ES-I3 (cell line): ENCODE measurements at regions not wholly inside any gene's neighbourhood (a gene's known extent, or its start where the extent isn't known, plus 50 kb on each side); places are given as distances from the start of the nearest gene placed in this dataset.

Experiments
- H3K36me3 ChIP-seq: 2 replicates; pipeline ENCODE4 v1.6.1; 2013; ENCODE audit warnings: mild to moderate bottlenecking, low read length, control low read depth, moderate library complexity; ENCODE audit not compliant: insufficient read depth
- H3K4me1 ChIP-seq: 2 replicates; pipeline ENCODE4 v1.6.1; 2013; ENCODE audit warnings: mild to moderate bottlenecking, control low read depth, low read length; ENCODE audit not compliant: insufficient read depth
- H3K9ac ChIP-seq: 2 replicates; pipeline ENCODE4 v1.6.1; 2013; ENCODE audit warnings: low read depth, mild to moderate bottlenecking, low read length, moderate library complexity
- H3K9me3 ChIP-seq: 2 replicates; pipeline ENCODE4 v1.6.1; 2013; ENCODE audit warnings: mild to moderate bottlenecking, low read length, moderate library complexity; ENCODE audit not compliant: control insufficient read depth, insufficient read depth

DNA sequence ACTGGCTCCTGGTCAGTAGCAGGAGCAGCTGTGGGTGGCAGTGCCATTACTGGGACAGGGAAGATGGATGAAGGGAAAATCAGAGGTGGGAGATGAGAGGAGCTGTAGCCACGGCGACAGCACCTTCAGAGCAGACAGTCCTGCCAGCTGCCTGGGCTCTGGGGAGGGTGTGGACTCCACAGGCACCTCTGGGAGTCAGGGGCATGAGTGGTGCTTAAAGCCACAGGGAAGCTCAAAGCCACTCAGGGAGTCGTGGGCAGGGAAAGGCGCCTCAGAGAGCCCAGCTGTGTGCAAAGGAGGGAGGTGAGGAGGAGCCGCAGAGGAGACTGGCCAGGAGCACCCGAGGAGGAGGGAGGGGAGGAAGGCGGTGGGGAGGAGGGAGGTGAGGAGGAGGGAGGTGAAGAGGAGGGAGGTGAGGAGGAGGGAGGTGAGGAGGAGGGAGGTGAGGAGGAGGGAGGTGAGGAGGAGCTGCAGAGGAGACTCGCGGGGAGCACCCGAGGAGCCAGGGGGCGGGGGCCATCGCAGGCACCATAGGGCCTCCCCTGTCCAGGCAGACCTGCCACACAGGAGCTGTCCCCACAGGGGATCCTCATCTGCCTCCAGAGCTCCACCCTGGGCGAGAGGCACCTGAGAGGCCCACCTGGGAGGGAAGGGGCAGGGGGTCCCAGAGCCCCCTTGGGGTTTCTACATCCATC, 977.6 kb downstream of the BRD1 start:
- Histone ChIP-seq H3K9ac (no peak overlapping the region), H3K4me1 (no peaks in the 10 kb centered on the region), H3K9me3 (no peaks in the 10 kb centered on the region), H3K36me3 (no peaks in the 10 kb centered on the region)

DNA sequence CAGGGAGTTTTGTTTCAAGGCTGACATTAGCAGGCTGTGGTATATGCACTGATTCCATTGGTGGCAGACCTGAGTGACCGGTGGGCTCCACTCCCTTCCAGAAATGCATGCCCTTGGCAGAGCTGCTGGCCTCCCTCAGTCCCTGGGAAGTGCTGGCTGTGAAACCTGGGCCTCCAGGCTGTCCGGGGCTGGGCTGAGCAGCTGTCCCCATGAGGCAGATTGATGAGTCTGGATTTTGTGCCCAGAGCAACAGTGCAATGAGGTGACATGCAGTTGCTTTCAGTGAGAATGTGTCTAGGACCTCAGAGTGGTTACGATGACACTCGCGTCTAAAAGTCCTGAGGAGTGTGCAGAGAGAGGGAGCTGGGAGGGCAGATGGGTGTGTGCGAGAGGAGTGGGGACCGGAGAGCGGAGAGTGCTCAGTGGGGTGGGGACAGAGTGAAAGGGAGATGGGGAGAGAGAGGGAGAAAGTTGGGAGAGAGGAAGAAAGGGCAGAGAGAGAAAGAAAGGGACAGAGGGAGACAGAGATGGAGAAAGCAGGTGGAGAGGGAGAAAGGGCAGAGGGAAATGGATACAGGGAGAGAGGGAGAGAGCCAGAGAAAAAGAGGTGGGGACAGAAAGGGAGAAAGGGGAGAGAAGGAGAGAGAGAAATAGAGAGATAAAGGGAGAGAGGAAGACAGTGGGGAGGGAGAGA, 978.3 kb downstream of the BRD1 start:
- Histone ChIP-seq H3K4me1 (no peaks in the 10 kb centered on the region), H3K9me3 (no peaks in the 10 kb centered on the region), H3K9ac (no peak overlapping the region), H3K36me3 (no peaks in the 10 kb centered on the region)

DNA sequence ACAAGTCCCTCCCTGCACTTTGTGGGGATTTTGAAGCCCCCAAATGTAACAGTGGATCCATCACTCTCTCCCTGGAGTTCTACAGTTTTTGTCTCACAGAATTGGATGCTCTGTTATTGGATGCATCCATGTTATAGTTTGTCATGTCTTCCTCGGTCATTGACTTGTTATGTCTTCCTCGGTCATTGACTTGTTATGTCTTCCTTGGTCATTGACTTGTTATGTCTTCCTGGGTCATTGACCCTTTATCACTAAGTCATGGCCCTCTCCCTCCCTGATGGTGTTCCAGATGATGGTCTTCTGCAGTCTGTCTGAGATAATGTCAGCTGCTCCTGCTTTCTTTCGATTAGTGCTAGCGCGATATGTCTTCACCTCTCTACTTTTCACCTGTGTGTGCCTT, 981.5 kb downstream of the BRD1 start:
- Histone ChIP-seq H3K36me3 (no peaks in the 10 kb centered on the region), H3K4me1 (no peaks in the 10 kb centered on the region), H3K9ac (no peak overlapping the region), H3K9me3 (no peaks in the 10 kb centered on the region)

DNA sequence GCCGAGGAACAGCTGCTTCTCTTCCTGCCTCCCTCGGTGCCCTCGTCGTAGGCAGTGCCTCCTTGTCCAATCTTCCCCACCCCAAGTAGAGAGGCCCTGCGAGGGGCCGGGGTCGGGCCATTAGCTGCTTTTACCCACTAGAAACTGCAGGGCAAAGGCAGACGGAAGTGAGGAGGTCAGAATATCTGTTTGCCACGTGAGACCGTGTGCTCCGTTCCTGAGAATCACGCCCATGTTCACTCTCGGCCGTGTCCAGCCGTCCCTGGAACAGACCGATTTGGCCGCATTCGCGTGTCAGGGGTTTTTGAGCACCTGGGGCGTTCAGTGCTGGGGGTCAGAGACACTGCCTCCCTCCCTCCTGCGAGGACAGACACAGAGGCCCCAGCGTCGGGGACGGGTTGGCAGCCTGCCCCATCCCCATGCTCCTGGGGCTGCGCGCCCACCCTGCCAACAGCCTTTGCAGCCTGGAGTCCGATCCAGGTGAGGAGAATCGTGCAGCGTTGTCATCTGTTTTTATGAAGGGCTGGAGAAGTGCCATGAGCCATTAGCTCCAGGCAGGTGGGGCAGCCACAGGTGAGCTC, 982.2 kb downstream of the BRD1 start:
- Histone ChIP-seq H3K9ac (no peak overlapping the region), H3K36me3 (no peaks in the 10 kb centered on the region), H3K4me1 (no peaks in the 10 kb centered on the region), H3K9me3 (no peaks in the 10 kb centered on the region)

DNA sequence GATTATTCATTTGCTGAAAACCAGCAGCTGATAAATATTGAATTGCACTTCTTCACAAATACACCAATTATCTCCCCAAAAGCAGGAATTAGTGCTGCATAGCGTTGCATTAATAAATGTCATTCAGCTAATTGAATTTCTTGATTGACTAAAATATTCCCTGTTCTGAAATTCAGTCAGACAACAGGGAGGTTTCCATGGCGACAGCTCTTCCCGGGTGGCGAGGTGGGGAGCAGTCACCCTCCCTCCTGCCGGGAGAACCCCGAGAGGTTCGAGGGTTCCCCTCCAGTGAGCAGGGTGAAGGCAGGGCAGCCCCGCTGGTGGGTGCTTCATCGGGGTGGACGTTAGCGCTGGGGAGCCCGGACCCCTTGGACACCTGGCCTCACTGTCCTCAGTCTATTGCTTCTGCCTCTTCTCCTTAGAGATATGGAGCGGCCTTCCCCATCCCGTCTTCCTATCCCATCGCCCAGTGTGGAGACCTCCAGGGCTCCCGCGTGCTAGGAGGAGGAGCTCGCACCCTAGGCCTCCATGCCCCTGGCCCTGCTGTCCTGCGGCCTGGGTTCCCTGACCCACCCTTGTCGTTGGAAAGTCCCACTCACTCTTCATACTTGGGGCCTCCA, 983.5 kb downstream of the BRD1 start:
- H3K9ac ChIP-seq = no peak overlapping the region
- no peaks in the 10 kb centered on the region for H3K9me3 ChIP-seq
- no peaks in the 10 kb centered on the region for H3K4me1 ChIP-seq
- H3K36me3 ChIP-seq = no peaks in the 10 kb centered on the region

DNA sequence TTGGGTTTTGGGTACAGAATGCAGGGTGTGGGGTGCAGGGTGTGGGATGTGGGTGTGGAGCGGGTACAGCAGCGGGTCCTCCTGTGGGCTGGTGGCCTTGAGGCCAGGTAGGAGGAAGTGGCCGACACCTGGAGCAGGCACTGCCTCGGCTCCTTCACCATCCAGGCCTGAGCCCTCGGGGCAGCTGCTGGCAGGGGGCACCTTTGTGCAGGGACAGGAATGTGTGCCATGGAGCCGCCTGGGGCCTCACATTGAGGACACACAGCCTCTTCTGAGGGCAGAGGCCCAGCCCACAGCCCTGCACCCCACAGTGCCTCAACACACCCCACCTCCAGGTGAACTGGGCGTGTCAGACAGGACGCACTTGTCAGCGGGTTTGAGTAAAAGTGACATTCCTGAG, 984.0 kb downstream of the BRD1 start:
- no peak overlapping the region for H3K9ac ChIP-seq
- no peaks in the 10 kb centered on the region for H3K36me3 ChIP-seq
- H3K4me1 ChIP-seq = no peaks in the 10 kb centered on the region
- no peaks in the 10 kb centered on the region for H3K9me3 ChIP-seq

DNA sequence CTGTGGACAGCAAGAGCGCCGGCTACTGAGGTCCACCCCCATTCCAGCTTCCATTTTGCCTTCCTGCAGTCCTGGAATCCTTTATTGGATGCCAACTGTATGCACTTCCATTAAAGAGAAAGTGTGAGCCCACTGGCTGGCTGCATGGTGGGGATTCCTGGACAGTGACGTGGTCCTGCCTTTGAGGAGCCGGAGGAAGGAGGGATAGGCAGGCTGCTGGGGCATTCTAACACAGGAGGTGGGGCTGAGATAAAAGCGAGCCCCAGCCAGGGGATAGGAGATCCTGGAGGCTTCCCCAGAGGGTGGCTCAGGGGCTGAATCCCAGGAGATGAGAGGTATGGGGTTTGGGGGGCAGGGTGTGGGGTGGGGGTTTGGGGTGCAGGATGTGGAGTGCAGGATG, 984.7 kb downstream of the BRD1 start:
- H3K4me1 ChIP-seq = no peaks in the 10 kb centered on the region
- H3K9ac ChIP-seq = no peak overlapping the region
- no peaks in the 10 kb centered on the region for H3K9me3 ChIP-seq
- H3K36me3 ChIP-seq = no peaks in the 10 kb centered on the region

DNA sequence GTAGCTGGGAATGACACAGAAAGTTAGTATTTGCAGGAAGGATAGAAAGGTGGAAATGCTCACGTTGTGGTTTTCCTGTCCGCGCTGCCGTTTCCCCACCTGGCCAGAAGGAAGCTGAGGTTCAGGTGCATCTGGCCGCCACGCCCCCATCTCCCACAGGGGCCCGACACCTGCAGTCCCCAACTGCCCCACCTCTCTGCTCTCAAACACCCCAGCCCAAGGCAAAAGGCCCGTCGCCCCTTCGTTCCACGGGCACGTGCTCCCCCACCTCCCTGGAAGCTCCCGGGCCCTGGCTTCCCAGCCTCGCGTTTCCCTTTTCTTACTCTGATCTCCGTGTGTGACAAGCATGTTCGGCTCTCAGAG, 985.1 kb downstream of the BRD1 start:
- Histone ChIP-seq H3K9ac (no peak overlapping the region), H3K36me3 (no peaks in the 10 kb centered on the region), H3K4me1 (no peaks in the 10 kb centered on the region), H3K9me3 (no peaks in the 10 kb centered on the region)

DNA sequence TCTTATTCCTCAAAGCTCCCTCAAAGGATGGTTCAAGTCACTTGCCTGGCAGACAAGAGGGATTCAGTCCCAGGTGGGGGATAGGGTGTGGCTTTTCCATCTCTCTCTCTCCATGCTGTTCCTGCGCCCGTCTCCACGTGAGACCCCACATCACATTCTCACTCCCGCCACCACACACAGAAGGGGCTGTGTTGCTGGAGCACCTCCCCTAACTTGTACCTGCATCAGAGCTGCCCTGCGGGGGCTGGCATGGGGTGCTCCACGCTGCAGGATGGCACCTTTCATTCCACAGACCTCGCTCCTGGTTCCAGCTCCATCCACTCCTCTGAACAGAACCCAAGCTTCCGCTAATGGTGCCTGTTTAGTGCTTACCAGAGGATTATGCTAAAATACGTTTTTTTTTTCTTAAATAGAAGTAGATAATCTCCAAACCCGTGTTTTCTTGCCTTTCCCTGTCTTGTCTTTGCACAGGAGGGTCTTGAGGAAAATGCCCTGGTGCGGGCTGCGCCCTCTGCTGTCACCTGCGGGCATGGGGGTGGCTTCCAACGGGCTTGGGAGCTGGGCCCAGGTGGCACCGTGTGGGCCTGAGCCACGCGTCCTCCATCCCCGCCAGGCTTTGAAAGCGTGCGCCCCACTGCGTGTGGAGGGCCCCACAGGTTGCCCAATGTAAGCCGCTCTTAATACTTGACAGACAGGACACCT, 985.6 kb downstream of the BRD1 start:
- Histone ChIP-seq H3K4me1 (no peaks in the 10 kb centered on the region), H3K9me3 (no peaks in the 10 kb centered on the region), H3K36me3 (no peaks in the 10 kb centered on the region), H3K9ac (no peak overlapping the region)

DNA sequence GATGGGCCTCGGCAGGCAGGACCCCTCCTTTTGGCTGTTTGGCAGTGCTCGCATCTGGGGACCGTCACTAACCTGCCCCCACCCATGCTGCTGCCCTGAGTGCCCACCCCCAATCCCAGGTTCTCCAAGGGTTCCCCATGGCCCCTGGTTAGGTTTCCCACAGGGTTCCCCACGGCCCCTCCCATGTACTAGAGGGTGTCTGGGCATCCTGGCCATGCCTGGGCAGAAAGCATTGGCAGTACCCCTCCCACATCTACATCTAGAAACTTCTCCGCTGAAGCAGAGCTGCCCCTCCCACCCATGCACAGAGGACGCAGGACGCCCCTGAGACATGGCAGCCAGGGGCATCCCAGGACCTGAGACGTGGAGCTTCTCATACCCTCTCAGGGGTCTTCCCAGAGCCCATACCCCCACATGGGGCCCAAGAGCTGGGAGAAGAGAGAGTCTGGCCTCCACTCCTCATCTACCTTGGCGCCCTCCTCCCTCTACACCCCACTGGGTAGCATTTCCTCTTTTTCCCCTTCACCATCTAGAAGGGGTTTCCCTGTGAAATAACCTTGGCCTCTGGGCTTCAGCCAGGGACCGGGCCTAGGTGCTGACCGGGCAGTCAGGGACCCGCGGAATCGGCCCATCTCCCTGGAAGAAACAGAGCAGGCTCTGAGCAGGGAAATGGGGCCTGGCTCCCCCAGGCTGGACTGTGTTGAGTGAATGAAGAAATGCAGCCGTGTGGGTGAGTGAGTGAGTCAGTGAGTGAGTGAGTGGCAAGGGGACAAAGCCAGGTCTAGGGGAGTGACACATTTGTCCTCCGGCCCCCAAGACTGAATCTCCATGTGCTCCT, 987.3 kb downstream of the BRD1 start:
- Histone ChIP-seq H3K4me1 (no peaks in the 10 kb centered on the region), H3K9ac (no peak overlapping the region), H3K9me3 (no peaks in the 10 kb centered on the region), H3K36me3 (no peaks in the 10 kb centered on the region)

DNA sequence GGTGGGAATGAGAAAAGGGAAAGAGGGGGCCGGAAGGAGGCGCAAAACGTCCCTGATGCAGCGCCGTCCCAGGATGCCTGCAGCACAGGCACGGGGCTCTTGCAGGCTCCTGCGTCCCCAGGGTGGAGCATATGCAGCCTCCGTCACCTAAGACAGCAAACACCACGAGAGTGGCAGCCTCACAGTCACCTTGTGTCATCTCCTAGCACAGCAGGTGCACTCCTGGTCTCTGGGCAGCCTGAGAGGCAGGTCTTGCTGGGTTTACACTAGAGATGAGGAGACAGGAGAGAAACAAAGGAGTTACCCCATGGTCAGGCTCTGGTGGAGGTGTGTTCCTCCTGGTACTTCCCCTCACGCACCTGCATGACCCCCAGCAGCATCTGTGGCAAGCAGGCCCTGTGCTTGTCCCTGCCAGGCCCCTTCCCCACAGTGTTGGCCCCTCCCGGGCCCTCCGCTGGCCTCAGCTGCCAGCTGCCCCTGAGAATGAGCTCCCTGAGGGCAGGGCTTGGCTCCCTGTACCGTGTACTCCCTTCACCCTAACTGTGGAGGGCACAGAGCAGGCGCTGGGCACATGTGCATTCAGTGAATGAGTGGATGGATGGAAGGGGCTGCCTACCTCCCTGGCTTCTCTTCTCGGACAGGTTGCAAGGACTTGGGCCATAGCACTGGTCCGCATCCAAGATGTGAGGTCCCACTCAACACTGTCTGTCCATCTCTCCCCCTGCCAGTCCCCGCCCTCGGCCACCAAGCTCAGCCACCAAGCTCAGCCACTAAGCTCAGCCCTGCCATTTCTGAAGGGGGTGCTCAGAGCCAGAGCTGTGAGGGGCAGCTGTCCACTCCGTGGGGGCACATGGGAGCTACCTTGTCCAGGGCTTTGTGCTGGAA, 988.6 kb downstream of the BRD1 start:
- H3K36me3 ChIP-seq = no peaks in the 10 kb centered on the region
- no peaks in the 10 kb centered on the region for H3K4me1 ChIP-seq
- H3K9me3 ChIP-seq = no peaks in the 10 kb centered on the region
- no peak overlapping the region for H3K9ac ChIP-seq

DNA sequence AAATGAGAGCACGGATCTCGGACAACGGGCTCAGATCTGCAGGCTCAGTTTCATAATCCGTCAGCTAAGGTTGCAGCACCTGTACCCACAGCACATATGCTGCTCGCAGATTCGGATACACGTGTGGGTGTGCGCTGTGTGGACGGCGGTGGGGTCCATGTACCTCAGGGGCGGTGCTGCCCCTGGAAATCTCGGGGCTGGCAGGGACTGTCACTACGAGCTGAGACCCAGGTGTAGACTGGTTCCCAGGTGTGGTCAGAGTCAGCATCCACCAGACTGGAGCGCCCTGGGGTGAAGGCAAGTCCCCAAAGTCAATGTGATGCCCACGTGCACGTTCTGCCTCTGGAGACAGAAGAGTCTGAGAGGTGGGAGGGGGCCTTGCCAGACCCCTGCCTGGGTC, 989.3 kb downstream of the BRD1 start:
- Histone ChIP-seq H3K36me3 (no peaks in the 10 kb centered on the region), H3K9me3 (no peaks in the 10 kb centered on the region; the same call in 1 of the 2 replicates), H3K9ac (no peak overlapping the region), H3K4me1 (no peaks in the 10 kb centered on the region)

DNA sequence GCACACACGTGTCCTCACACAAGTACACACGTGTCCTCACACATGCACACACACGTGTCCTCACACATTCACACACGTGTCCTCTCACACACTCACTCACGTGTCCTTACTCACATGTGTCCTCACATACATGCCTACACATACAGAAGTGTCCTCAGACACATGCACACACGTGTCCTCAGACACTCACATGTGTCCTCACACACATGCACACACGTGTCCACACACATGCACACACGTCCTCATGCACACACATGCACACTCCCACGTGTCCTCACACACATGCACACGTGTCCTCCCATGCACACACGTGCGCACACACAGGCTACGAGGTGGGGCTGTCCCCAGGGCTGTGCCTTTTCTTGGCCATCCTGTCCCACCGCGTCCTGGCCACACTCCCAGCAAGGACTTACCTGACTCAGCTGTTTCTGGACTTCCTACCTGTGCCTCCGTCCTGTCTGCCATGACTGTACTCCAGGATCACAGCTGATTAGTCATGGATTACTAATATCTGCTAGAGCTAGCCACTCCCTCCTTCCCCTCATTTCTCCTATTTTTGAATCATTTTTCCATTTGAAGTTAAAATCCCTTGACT, 990.2 kb downstream of the BRD1 start:
- Histone ChIP-seq H3K9ac (no peak overlapping the region), H3K4me1 (no peaks in the 10 kb centered on the region), H3K9me3 (peaks cover 3% of the 10 kb centered on the region), H3K36me3 (no peaks in the 10 kb centered on the region)
